ENCODE measurements at regions not wholly inside any gene's neighbourhood (a gene's known extent, or its start where the extent isn't known, plus 50 kb on each side); places are given as distances from the start of the nearest gene placed in this dataset.

GRCh38 chr10:33611423-33611822 is 277.0 kb upstream of the NRP1 start:
- DNase-seq (ENCODE audit: low read depth): no peak
- in situ Hi-C loops (cut with HindIII; ENCODE audit: low sequenced_read_pairs): no loop called here
- no peak overlapping the region for H3K4me3 ChIP-seq (ENCODE audit: low read depth, low read length)
- TF ChIP-seq, protein P1, sequence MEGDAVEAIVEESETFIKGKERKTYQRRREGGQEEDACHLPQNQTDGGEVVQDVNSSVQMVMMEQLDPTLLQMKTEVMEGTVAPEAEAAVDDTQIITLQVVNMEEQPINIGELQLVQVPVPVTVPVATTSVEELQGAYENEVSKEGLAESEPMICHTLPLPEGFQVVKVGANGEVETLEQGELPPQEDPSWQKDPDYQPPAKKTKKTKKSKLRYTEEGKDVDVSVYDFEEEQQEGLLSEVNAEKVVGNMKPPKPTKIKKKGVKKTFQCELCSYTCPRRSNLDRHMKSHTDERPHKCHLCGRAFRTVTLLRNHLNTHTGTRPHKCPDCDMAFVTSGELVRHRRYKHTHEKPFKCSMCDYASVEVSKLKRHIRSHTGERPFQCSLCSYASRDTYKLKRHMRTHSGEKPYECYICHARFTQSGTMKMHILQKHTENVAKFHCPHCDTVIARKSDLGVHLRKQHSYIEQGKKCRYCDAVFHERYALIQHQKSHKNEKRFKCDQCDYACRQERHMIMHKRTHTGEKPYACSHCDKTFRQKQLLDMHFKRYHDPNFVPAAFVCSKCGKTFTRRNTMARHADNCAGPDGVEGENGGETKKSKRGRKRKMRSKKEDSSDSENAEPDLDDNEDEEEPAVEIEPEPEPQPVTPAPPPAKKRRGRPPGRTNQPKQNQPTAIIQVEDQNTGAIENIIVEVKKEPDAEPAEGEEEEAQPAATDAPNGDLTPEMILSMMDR (IDR thresholded peaks at IDR 0.05; ENCODE audit: low read depth, low read length, missing control alignments): no peak

DNA sequence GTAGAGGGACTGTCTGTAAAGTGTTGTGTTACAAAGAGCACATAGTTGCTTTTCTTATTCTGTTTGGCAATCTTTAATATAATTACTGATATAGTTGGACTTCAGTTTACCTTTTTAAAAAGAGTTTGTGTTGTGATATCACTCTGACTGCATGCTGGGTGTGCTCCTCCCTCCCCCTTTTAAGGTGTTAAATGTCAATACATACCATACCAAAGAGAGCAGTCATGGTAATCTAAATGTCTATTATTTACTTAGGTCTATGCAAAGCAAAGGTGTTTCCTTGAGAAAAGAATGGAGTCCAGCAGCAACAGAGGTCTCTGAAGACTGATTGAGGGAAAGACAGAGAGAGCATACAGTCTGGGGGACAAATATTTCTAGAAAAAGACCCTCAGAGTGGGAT is 275.1 kb upstream of the NRP1 start:
- no peak for DNase-seq (ENCODE audit: low read depth)
- in situ Hi-C loops (cut with HindIII; ENCODE audit: low sequenced_read_pairs): no loop called here
- TF ChIP-seq, protein P1 (IDR thresholded peaks at IDR 0.05; ENCODE audit: low read depth, low read length, missing control alignments): no peak
- H3K4me3 ChIP-seq (ENCODE audit: low read depth, low read length): no peak overlapping the region

GRCh38 chr10:33602278-33602677 is 267.8 kb upstream of the NRP1 start:
- no peak for DNase-seq (ENCODE audit: low read depth)
- TF ChIP-seq, protein P1 (IDR thresholded peaks at IDR 0.05; ENCODE audit: low read depth, low read length, missing control alignments): no peak
- no peak overlapping the region for H3K4me3 ChIP-seq (ENCODE audit: low read depth, low read length)
- in situ Hi-C loops (cut with HindIII; ENCODE audit: low sequenced_read_pairs): no loop called here

GRCh38 chr10:33600381-33600780 is 265.9 kb upstream of the NRP1 start:
- TF ChIP-seq, protein P1 (IDR thresholded peaks at IDR 0.05; ENCODE audit: low read depth, low read length, missing control alignments): no peak
- no peak overlapping the region for H3K4me3 ChIP-seq (ENCODE audit: low read depth, low read length)
- in situ Hi-C loops (cut with HindIII; ENCODE audit: low sequenced_read_pairs): no loop called here
- DNase-seq (ENCODE audit: low read depth): no peak

GRCh38 chr10:33596422-33596821 is 262.0 kb upstream of the NRP1 start:
- H3K4me3 ChIP-seq (ENCODE audit: low read depth, low read length): no peak overlapping the region
- DNase-seq (ENCODE audit: low read depth): no peak
- TF ChIP-seq, protein P1 (IDR thresholded peaks at IDR 0.05; ENCODE audit: low read depth, low read length, missing control alignments): no peak
- in situ Hi-C loops (cut with HindIII; ENCODE audit: low sequenced_read_pairs): no loop called here

GRCh38 chr10:33594475-33594874 is 260.0 kb upstream of the NRP1 start:
- in situ Hi-C loops (cut with HindIII; ENCODE audit: low sequenced_read_pairs): no loop called here
- TF ChIP-seq, protein P1 (IDR thresholded peaks at IDR 0.05; ENCODE audit: low read depth, low read length, missing control alignments): no peak
- DNase-seq (ENCODE audit: low read depth): no peak
- H3K4me3 ChIP-seq (ENCODE audit: low read depth, low read length): no peak overlapping the region

All from astrocyte of the cerebellum (primary cell).